SK-N-SH (cell line): ENCODE measurements at regions not wholly inside any gene's neighbourhood (a gene's known extent, or its start where the extent isn't known, plus 50 kb on each side); places are given as distances from the start of the nearest gene placed in this dataset.

Experiments
- CTCF ChIA-PET: fragments of 300-600, 350-600 bp; formaldehyde crosslinking; extraction: SDS; loops from one replicate; lab custom pipeline; 2021; lab: Yijun Ruan, JAX
- POLR2A ChIA-PET: fragments of 350-600 bp; sonication (Branson Sonifier 250); formaldehyde crosslinking; extraction: SDS; loops from one replicate; lab custom pipeline; 2020; ENCODE audit warnings: antibody characterized with exemption, inconsistent platforms; lab: Yijun Ruan, JAX
- DNase-seq: peaks from one replicate; pipeline ENCODE4 v3.0.0; 2012
- H2AFZ ChIP-seq: fragments of 200-600 bp; sonication (generic); 2 replicates; pipeline ENCODE4 v1.8.1; 2016; ENCODE audit warnings: antibody characterized with exemption, mild to moderate bottlenecking, low read depth
- H3F3A ChIP-seq: fragments of 200-600 bp; sonication (generic); replicated peaks from 2 replicates; pipeline ENCODE3; 2016; ENCODE audit warnings: antibody characterized with exemption, mild to moderate bottlenecking; ENCODE audit not compliant: insufficient read depth
- H3K27ac ChIP-seq, 2 experiments: fragments of 200-500 bp in 1 of 2; fragments of 200-600 bp in 1 of 2; sonication (Bioruptor generic) in 1 of 2; sonication (generic), shearing (Covaris generic) in 1 of 2; 2 replicates each; pipeline versions ENCODE4 v1.5.1 to v1.6.1; 2014 to 2016; ENCODE audit warnings: low read depth in 2 of 2, inconsistent platforms in 1 of 2, low read length in 1 of 2, mild to moderate bottlenecking in 1 of 2, mixed read lengths in 1 of 2
- H3K27me3 ChIP-seq: fragments of 200-600 bp; sonication (generic), shearing (Covaris generic); 2 replicates; pipeline ENCODE4 v1.6.1; 2016; ENCODE audit warnings: mixed run types; ENCODE audit not compliant: insufficient read depth
- H3K36me3 ChIP-seq, 2 experiments: fragments of 200-500 bp in 1 of 2; fragments of 200-600 bp in 1 of 2; sonication (Bioruptor generic) in 1 of 2; sonication (generic) in 1 of 2; replicated peaks in 1 of 2; 2 replicates each; pipeline versions ENCODE3 to v1.5.1; 2014 to 2016; ENCODE audit warnings: low read length in 1 of 2, mild to moderate bottlenecking in 1 of 2; ENCODE audit not compliant: insufficient read depth in 2 of 2, control insufficient read depth in 1 of 2
- H3K4me1 ChIP-seq, 2 experiments: fragments of 200-500 bp in 1 of 2; fragments of 200-600 bp in 1 of 2; sonication (Bioruptor generic) in 1 of 2; sonication (generic), shearing (Covaris generic) in 1 of 2; 2 replicates each; pipeline versions ENCODE4 v1.5.1 to v1.6.1; 2014 to 2016; ENCODE audit warnings: low read depth in 1 of 2, low read length in 1 of 2, mixed run types in 1 of 2; ENCODE audit not compliant: insufficient read depth in 2 of 2, control insufficient read depth in 1 of 2
- H3K4me2 ChIP-seq: fragments of 200-600 bp; sonication (generic), shearing (Covaris generic); 2 replicates; pipeline ENCODE4 v1.6.1; 2017; ENCODE audit warnings: mixed run types
- H3K4me3 ChIP-seq, 2 experiments: fragments of 200-500 bp in 1 of 2; fragments of 200-600 bp in 1 of 2; sonication (Bioruptor generic) in 1 of 2; sonication (generic), shearing (Covaris generic) in 1 of 2; 2 replicates each; pipeline versions ENCODE4 v1.5.1 to v1.8.1; 2014 to 2016; ENCODE audit warnings: low read depth in 2 of 2, inconsistent platforms in 1 of 2, low read length in 1 of 2, mild to moderate bottlenecking in 1 of 2, mixed read lengths in 1 of 2, moderate library complexity in 1 of 2
- H3K79me2 ChIP-seq: fragments of 200-600 bp; sonication (generic); 2 replicates; pipeline ENCODE4 v1.8.1; 2017; ENCODE audit warnings: mild to moderate bottlenecking; ENCODE audit not compliant: insufficient read depth
- H3K9ac ChIP-seq: fragments of 200-600 bp; sonication (generic); 2 replicates; pipeline ENCODE4 v1.6.1; 2017; ENCODE audit warnings: mixed run types
- H3K9me2 ChIP-seq: fragments of 200-600 bp; sonication (generic); 2 replicates; pipeline ENCODE4 v1.6.1; 2017; ENCODE audit warnings: mixed run types
- H3K9me3 ChIP-seq: fragments of 200-600 bp; sonication (generic); 2 replicates; pipeline ENCODE4 v1.6.1; 2017; ENCODE audit warnings: mixed run types, mild to moderate bottlenecking, moderate library complexity
- H4K20me1 ChIP-seq: fragments of 200-600 bp; sonication (generic); 2 replicates; pipeline ENCODE4 v1.6.1; 2017; ENCODE audit warnings: mild to moderate bottlenecking, mixed run types; ENCODE audit not compliant: insufficient read depth
- CHD2 ChIP-seq: fragments of 150-350 bp; IDR thresholded peaks from 2 replicates; pipeline ENCODE4 v1.6.1; 2018; ENCODE audit warnings: low read length; ENCODE audit not compliant: partially characterized antibody
- ELF1 ChIP-seq: IDR thresholded peaks from 2 replicates; pipeline ENCODE4 v1.4.0; 2012
- FOXM1 ChIP-seq: IDR thresholded peaks from 2 replicates; pipeline ENCODE4 v1.4.0; 2012; ENCODE audit warnings: low read depth, mild to moderate bottlenecking
- GATA2 ChIP-seq: sonication (generic); formaldehyde crosslinking; IDR thresholded peaks from 2 replicates; pipeline ENCODE4 v1.5.0; 2020; ENCODE audit warnings: mild to moderate bottlenecking, missing genetic modification reagents
- POLR2AphosphoS5 ChIP-seq: IDR thresholded peaks from 2 replicates; pipeline ENCODE4 v1.6.1; 2012; ENCODE audit warnings: low read depth, low read length
- RAD21 ChIP-seq: IDR thresholded peaks from 2 replicates; pipeline ENCODE4 v1.6.1; 2012; ENCODE audit warnings: mild to moderate bottlenecking, low read length
- RXRA ChIP-seq: IDR thresholded peaks from 2 replicates; pipeline ENCODE4 v1.4.0; 2012; ENCODE audit warnings: low read depth, mild to moderate bottlenecking, borderline replicate concordance
- TAF1 ChIP-seq: IDR thresholded peaks from 2 replicates; pipeline ENCODE4 v1.6.1; 2012; ENCODE audit warnings: low read depth, mild to moderate bottlenecking, low read length, moderate library complexity, borderline replicate concordance
- TEAD4 ChIP-seq: IDR thresholded peaks from 2 replicates; pipeline ENCODE4 v1.4.0; 2012; ENCODE audit warnings: mild to moderate bottlenecking, borderline replicate concordance; ENCODE audit not compliant: insufficient read depth
- USF1 ChIP-seq: IDR thresholded peaks from 2 replicates; pipeline ENCODE4 v1.4.0; 2012; ENCODE audit warnings: low read depth, borderline replicate concordance
- WGBS: methylation state at CpG from one replicate; pipeline ENCODE4 v1.1.6; 2017; ENCODE audit warnings: low lambda C conversion rate; 5-methylcytosine and 5-hydroxymethylcytosine counted together
- TF ChIP-seq, protein P1 (sequence below): IDR thresholded peaks from 2 replicates; pipeline ENCODE4 v1.4.0; 2012; ENCODE audit warnings: low read depth, borderline replicate concordance

DNA sequence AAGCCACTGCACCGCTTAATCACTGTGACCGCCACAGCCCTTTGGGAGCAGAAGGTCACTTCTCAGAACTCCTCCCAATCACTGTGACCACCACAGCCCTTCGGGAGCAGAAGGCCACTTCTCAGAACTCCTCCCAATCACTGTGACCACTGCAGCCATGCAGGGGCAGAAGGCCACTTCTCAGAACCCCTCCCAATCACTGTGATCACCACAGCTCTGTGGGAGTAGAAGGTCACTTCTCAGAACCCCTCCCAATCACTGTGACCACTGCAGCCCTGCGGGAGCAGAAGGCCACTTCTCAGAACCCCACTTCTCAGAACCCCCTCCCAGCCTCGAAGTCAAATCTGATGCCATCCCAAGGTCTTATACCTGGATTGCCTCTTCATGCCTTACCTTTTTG lies 56.8 kb upstream of the DAPL1 start:
- no peak overlapping the region for H3K27ac ChIP-seq
- H3K27me3 ChIP-seq, result no peaks in the 10 kb centered on the region; the same call in 1 of the 2 replicates
- H3K9me3 ChIP-seq, result no peaks in the 10 kb centered on the region
- no peaks in the 10 kb centered on the region for H3F3A ChIP-seq
- H3K4me1 ChIP-seq, result peaks cover 0 to 8% of the 10 kb centered on the region in 2 experiments; a peak in 1 of 4 replicates
- H2AFZ ChIP-seq, result no peak overlapping the region
- H3K4me3 ChIP-seq, result no peak overlapping the region
- H4K20me1 ChIP-seq, result no peaks in the 10 kb centered on the region
- no peak for DNase-seq
- H3K36me3 ChIP-seq, result no peaks in the 10 kb centered on the region
- POLR2A ChIA-PET, result no interaction called here
- CTCF ChIA-PET, result interaction anchor here (0.8 to 2.4 kb wide), 5 partner anchors 15 to 714 kb away, joined by 3 to 13 read pairs (median 5); partner anchors contain the start of genes CCDC148 and PKP4
- H3K79me2 ChIP-seq, result no peaks in the 10 kb centered on the region
- 73% methylated on average over 5 of the region's 5 CpGs for WGBS
- H3K9ac ChIP-seq, result no peak overlapping the region
- H3K9me2 ChIP-seq, result no peaks in the 10 kb centered on the region
- TF ChIP-seq RAD21, result no peak
- no peak for TF ChIP-seq USF1
- TF ChIP-seq TEAD4, result no peak
- TF ChIP-seq GATA2 (CRISPR knock-in tag), result no peak
- TF ChIP-seq TAF1, result no peak
- TF ChIP-seq, all 33 proteins: peak for 0
- H3K4me2 ChIP-seq, result no peak overlapping the region

- H3K9ac ChIP-seq, result no peak overlapping the region
- no peak for TF ChIP-seq RXRA
- no peak for TF ChIP-seq ELF1
- TF ChIP-seq, protein P1, sequence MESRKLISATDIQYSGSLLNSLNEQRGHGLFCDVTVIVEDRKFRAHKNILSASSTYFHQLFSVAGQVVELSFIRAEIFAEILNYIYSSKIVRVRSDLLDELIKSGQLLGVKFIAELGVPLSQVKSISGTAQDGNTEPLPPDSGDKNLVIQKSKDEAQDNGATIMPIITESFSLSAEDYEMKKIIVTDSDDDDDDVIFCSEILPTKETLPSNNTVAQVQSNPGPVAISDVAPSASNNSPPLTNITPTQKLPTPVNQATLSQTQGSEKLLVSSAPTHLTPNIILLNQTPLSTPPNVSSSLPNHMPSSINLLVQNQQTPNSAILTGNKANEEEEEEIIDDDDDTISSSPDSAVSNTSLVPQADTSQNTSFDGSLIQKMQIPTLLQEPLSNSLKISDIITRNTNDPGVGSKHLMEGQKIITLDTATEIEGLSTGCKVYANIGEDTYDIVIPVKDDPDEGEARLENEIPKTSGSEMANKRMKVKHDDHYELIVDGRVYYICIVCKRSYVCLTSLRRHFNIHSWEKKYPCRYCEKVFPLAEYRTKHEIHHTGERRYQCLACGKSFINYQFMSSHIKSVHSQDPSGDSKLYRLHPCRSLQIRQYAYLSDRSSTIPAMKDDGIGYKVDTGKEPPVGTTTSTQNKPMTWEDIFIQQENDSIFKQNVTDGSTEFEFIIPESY, result no peak
- TF ChIP-seq CHD2, result no peak
- no peak for TF ChIP-seq RAD21
- no peak for TF ChIP-seq POLR2AphosphoS5
- no peak for TF ChIP-seq FOXM1
- TF ChIP-seq, all 33 proteins: peak for 0
- no peaks in the 10 kb centered on the region for H3K79me2 ChIP-seq
- H4K20me1 ChIP-seq, result no peaks in the 10 kb centered on the region
- no peaks in the 10 kb centered on the region for H3F3A ChIP-seq
- H3K9me2 ChIP-seq, result no peaks in the 10 kb centered on the region
- ChIA-PET POLR2A (no interaction called here), CTCF (interaction anchor here (1.1 to 1.2 kb wide), 2 partner anchors 357 to 716 kb away, joined by 3 read pairs; no protein-coding TSS in a partner anchor)
- H3K36me3 ChIP-seq, result no peaks in the 10 kb centered on the region
- H3K4me1 ChIP-seq, result peaks cover 0 to 12% of the 10 kb centered on the region in 2 experiments; a peak in 1 of 4 replicates
- H3K27ac ChIP-seq, result no peak overlapping the region
- WGBS, result 38% methylated on average over 3 of the region's 5 CpGs
- no peaks in the 10 kb centered on the region for H3K9me3 ChIP-seq
- no peak overlapping the region for H3K4me2 ChIP-seq
- DNase-seq, result no peak
- no peak overlapping the region for H3K4me3 ChIP-seq
- no peak overlapping the region for H2AFZ ChIP-seq
- H3K27me3 ChIP-seq, result no peaks in the 10 kb centered on the region; the same call in 1 of the 2 replicates
These were observed 55.0 kb upstream of the DAPL1 start for GRCh38 chr2:158740127-158740526.
